A549 (cell line): ENCODE measurements at regions not wholly inside any gene's neighbourhood (a gene's known extent, or its start where the extent isn't known, plus 50 kb on each side); places are given as distances from the start of the nearest gene placed in this dataset.

ENCODE experiments used
- ATAC-seq, 2 experiments: fragments of 200-7000 bp in 1 of 2; fragments of >200 bp in 1 of 2; cut with Nextera tagmentation in 1 of 2; cut with Tn5 transposase in 1 of 2; 3 replicates each; pipeline versions ENCODE4 v1.8.0 to v1.9.1; 2018 to 2020; ENCODE audit warnings: mild to moderate bottlenecking in 1 of 2, moderate library complexity in 1 of 2
- CTCF ChIA-PET: fragments of 300-600 bp; sonication (Branson Sonifier 250); formaldehyde crosslinking; extraction: SDS; loops from one replicate; lab custom pipeline; 2021; ENCODE audit warnings: antibody characterized with exemption, inconsistent platforms; lab: Yijun Ruan, JAX
- POLR2A ChIA-PET: fragments of 350-600 bp; formaldehyde crosslinking; extraction: SDS; loops from one replicate; lab custom pipeline; 2021; ENCODE audit warnings: antibody characterized with exemption, inconsistent platforms; lab: Yijun Ruan, JAX
- DNase-seq, 2 experiments: peaks; one replicate each; pipeline versions ENCODE4 v3.0.0 to v3.0.0-alpha.2; 2011 to 2016; ENCODE audit warnings: low read depth in 1 of 2, low spot score in 1 of 2
- FAIRE-seq: peaks from 2 replicates; lab custom pipeline; 2011; peaks lifted over from hg19 to GRCh38; lab: Jason Lieb, UNC
- H3K27ac ChIP-seq, 2 experiments: fragments of >200 bp; sonication (Bioruptor Twin); formaldehyde crosslinking; 3 replicates each; pipeline ENCODE4 v1.5.1; 2016 to 2017
- H3K4me1 ChIP-seq: fragments of >200 bp; sonication (Bioruptor Twin); formaldehyde crosslinking; 3 replicates; pipeline ENCODE4 v1.6.1; 2016
- H3K4me2 ChIP-seq: fragments of >200 bp; sonication (Bioruptor Twin); formaldehyde crosslinking; 3 replicates; pipeline ENCODE4 v1.6.1; 2016
- H3K4me3 ChIP-seq: fragments of >200 bp; sonication (Bioruptor Twin); formaldehyde crosslinking; 3 replicates; pipeline ENCODE4 v1.5.1; 2016
- H3K9me3 ChIP-seq: fragments of >200 bp; sonication (Bioruptor Twin); formaldehyde crosslinking; 3 replicates; pipeline ENCODE4 v1.6.1; 2016
- ATOH8 ChIP-seq: fragments of 250-450 bp; sonication (Bioruptor Pico); IDR thresholded peaks from 2 replicates; pipeline ENCODE4 v1.5.0; 2020; ENCODE audit warnings: low read depth, mild to moderate bottlenecking, moderate library complexity
- BHLHE40 ChIP-seq: IDR thresholded peaks from 2 replicates; pipeline ENCODE4 v1.6.1; 2012; ENCODE audit warnings: low read depth, low read length, inconsistent platforms
- CTCF ChIP-seq: fragments of >200 bp; sonication (Bioruptor Twin); formaldehyde crosslinking; IDR thresholded peaks from 3 replicates; pipeline ENCODE4 v1.5.1; 2016
- ELK1 ChIP-seq: fragments of 150-350 bp; IDR thresholded peaks from 2 replicates; pipeline ENCODE4 v1.6.1; 2014; ENCODE audit warnings: low read depth, mild to moderate bottlenecking, low read length
- EP300 ChIP-seq, 2 experiments: fragments of >200 bp; sonication (Bioruptor Twin); formaldehyde crosslinking; IDR thresholded peaks; 2 replicates in 1 of 2; 3 replicates in 1 of 2; pipeline ENCODE4 v1.6.1; 2016 to 2017
- FOSL2 ChIP-seq, 2 experiments: fragments of 450-650 bp in 1 of 2; fragments of >200 bp in 1 of 2; sonication (Bioruptor Twin) in 1 of 2; formaldehyde crosslinking; IDR thresholded peaks; 2 replicates each; pipeline versions ENCODE4 v1.5.0 to v1.6.1; 2016 to 2020; ENCODE audit warnings: mild to moderate bottlenecking in 1 of 2, moderate library complexity in 1 of 2
- FOXS1 ChIP-seq: fragments of 250-450 bp; sonication (Bioruptor Pico); IDR thresholded peaks from 2 replicates; pipeline ENCODE4 v1.5.0; 2020; ENCODE audit warnings: mild to moderate bottlenecking, moderate library complexity
- HEYL ChIP-seq: fragments of 250-450 bp; sonication (Bioruptor Pico); IDR thresholded peaks from 2 replicates; pipeline ENCODE4 v1.8.0; 2021; ENCODE audit warnings: mild to moderate bottlenecking, moderate library complexity
- HMGXB4 ChIP-seq: fragments of 250-450 bp; sonication (Bioruptor Pico); IDR thresholded peaks from 2 replicates; pipeline ENCODE4 v1.5.0; 2021; ENCODE audit warnings: mild to moderate bottlenecking, moderate library complexity, borderline replicate concordance
- HOXA7 ChIP-seq: fragments of 250-450 bp; sonication (Bioruptor Pico); IDR thresholded peaks from 2 replicates; pipeline ENCODE4 v1.5.0; 2020; ENCODE audit warnings: mild to moderate bottlenecking, moderate library complexity
- JUNB ChIP-seq: fragments of >200 bp; sonication (Bioruptor Twin); formaldehyde crosslinking; IDR thresholded peaks from 2 replicates; pipeline ENCODE4 v1.6.1; 2016
- MYC ChIP-seq: IDR thresholded peaks from 2 replicates; pipeline ENCODE4 v1.6.1; 2012; ENCODE audit warnings: mild to moderate bottlenecking, inconsistent platforms, low read length, improper control_type of control experiment, borderline replicate concordance
- NR3C1 ChIP-seq: fragments of >200 bp; sonication (Bioruptor Twin); formaldehyde crosslinking; IDR thresholded peaks from 3 replicates; pipeline ENCODE4 v1.6.1; 2017
- PHF8 ChIP-seq: fragments of 200-600 bp; sonication (generic); IDR thresholded peaks from 2 replicates; pipeline ENCODE4 v1.6.1; 2016; ENCODE audit warnings: low read depth, mild to moderate bottlenecking, antibody characterized with exemption, moderate library complexity, borderline replicate concordance
- POLR2AphosphoS2 ChIP-seq: conservative IDR thresholded peaks from 2 replicates; pipeline ENCODE4 v1.6.1; 2012; ENCODE audit warnings: low read length, improper control_type of control experiment, inconsistent platforms
- RAD21 ChIP-seq, 2 experiments: fragments of >200 bp in 1 of 2; sonication (Bioruptor Twin) in 1 of 2; formaldehyde crosslinking in 1 of 2; IDR thresholded peaks in 1 of 2; conservative IDR thresholded peaks in 1 of 2; 2 replicates in 1 of 2; 3 replicates in 1 of 2; pipeline ENCODE4 v1.6.1; 2012 to 2018; ENCODE audit warnings: inconsistent platforms in 1 of 2
- RARB ChIP-seq: fragments of 250-450 bp; sonication (Bioruptor Pico); IDR thresholded peaks from 2 replicates; pipeline ENCODE4 v1.8.0; 2021; ENCODE audit warnings: mild to moderate bottlenecking, moderate library complexity
- RCOR1 ChIP-seq: fragments of 150-350 bp; IDR thresholded peaks from 2 replicates; pipeline ENCODE4 v1.6.1; 2014; ENCODE audit warnings: antibody characterized with exemption, low read length, low read depth
- RFX5 ChIP-seq: fragments of 450-650 bp; IDR thresholded peaks from 2 replicates; pipeline ENCODE4 v1.7.1; 2014; ENCODE audit warnings: antibody characterized with exemption, mild to moderate bottlenecking, moderate library complexity
- SMC3 ChIP-seq: fragments of >200 bp; sonication (Bioruptor Twin); formaldehyde crosslinking; IDR thresholded peaks from 3 replicates; pipeline ENCODE4 v1.6.1; 2018; ENCODE audit warnings: inconsistent platforms
- ZSCAN20 ChIP-seq: fragments of 250-450 bp; sonication (Bioruptor Pico); IDR thresholded peaks from 2 replicates; pipeline ENCODE4 v1.8.0; 2022; ENCODE audit warnings: mild to moderate bottlenecking, moderate library complexity
- WGBS: methylation state at CpG from one replicate; pipeline ENCODE4 v1.1.6; 2017; ENCODE audit errors: missing lambda C conversion rate; 5-methylcytosine and 5-hydroxymethylcytosine counted together

GRCh38 chr2:198315791-198316630 lies 511.6 kb downstream of the PLCL1 start:
- ChIA-PET POLR2A (no interaction called here), CTCF (interaction anchor here (0.6 to 5.4 kb wide), 9 partner anchors 10 to 1463 kb away, joined by 3 to 45 read pairs (median 6); no protein-coding TSS in a partner anchor)
- H3K4me1 ChIP-seq, result no peaks in the 10 kb centered on the region
- H3K27ac ChIP-seq, result no peak overlapping the region
- no peak for TF ChIP-seq ZSCAN20 (CRISPR knock-in tag)
- 26% methylated on average over 4 of the region's 4 CpGs for WGBS
- DNase-seq, result no peak
- H3K9me3 ChIP-seq, result no peaks in the 10 kb centered on the region
- no peak for ATAC-seq
- no peak for FAIRE-seq
- H3K4me3 ChIP-seq, result no peak overlapping the region
- no peak overlapping the region for H3K4me2 ChIP-seq

- FAIRE-seq (no peak), ATAC-seq (peak; percentile 81 to 82; a peak in 5 of 6 replicates), DNase-seq (peak in 1 of 2 experiments; percentile 56)
- H3K4me2 ChIP-seq, result no peak overlapping the region
- H3K9me3 ChIP-seq, result no peaks in the 10 kb centered on the region
- ChIA-PET CTCF (interaction anchor here (0.5 to 5.4 kb wide), 25 partner anchors 9 to 1626 kb away, joined by 3 to 45 read pairs (median 4); no protein-coding TSS in a partner anchor), POLR2A (no interaction called here)
- H3K4me1 ChIP-seq, result no peaks in the 10 kb centered on the region
- under 1% methylated on average over 8 of the region's 8 CpGs for WGBS
- no peak overlapping the region for H3K27ac ChIP-seq
- no peak for TF ChIP-seq FOXS1 (CRISPR knock-in tag)
- peak; percentile 74 to 81 for TF ChIP-seq RAD21 (conservative IDR thresholded peaks at IDR 0.05 in 1 of 2, IDR thresholded peaks at IDR 0.05 in 1 of 2)
- no peak for TF ChIP-seq HMGXB4
- peak; percentile 64 for TF ChIP-seq SMC3
- peak; percentile 84 for TF ChIP-seq CTCF
- TF ChIP-seq RCOR1, result no peak
- TF ChIP-seq HEYL (CRISPR knock-in tag), result no peak
- TF ChIP-seq ELK1, result no peak
- H3K4me3 ChIP-seq, result no peak overlapping the region
Observed at GRCh38 chr2:198314559-198315153, 510.3 kb downstream of the PLCL1 start.

GRCh38 chr2:198312596-198313483 lies 508.4 kb downstream of the PLCL1 start:
- ChIA-PET CTCF (interaction anchor here (0.8 to 5.4 kb wide), 10 partner anchors 13 to 1628 kb away, joined by 3 to 45 read pairs (median 9); no protein-coding TSS in a partner anchor), POLR2A (no interaction called here)
- Histone ChIP-seq H3K4me2 (no peak overlapping the region), H3K9me3 (no peaks in the 10 kb centered on the region), H3K4me1 (no peaks in the 10 kb centered on the region), H3K27ac (no peak overlapping the region), H3K4me3 (no peak overlapping the region)
- FAIRE-seq (no peak), DNase-seq (no peak), ATAC-seq (no peak)
- WGBS, result 35% methylated on average over 11 of the region's 11 CpGs
- TF ChIP-seq NR3C1, result no peak
- no peak for TF ChIP-seq ATOH8 (CRISPR knock-in tag)
- no peak for TF ChIP-seq ELK1
- no peak for TF ChIP-seq MYC
- TF ChIP-seq HOXA7 (CRISPR knock-in tag), result no peak
- TF ChIP-seq RARB (CRISPR knock-in tag), result no peak
- TF ChIP-seq RFX5, result no peak
- TF ChIP-seq JUNB, result no peak
- no peak for TF ChIP-seq FOSL2 (IDR thresholded peaks at IDR 0.05)
- no peak for TF ChIP-seq FOSL2 (CRISPR knock-in tag; IDR thresholded peaks at IDR 0.05)
- TF ChIP-seq BHLHE40, result no peak
- no peak for TF ChIP-seq FOXS1 (CRISPR knock-in tag)
- no peak for TF ChIP-seq EP300 (IDR thresholded peaks at IDR 0.05)
- TF ChIP-seq PHF8, result no peak
- no peak for TF ChIP-seq SMC3
- TF ChIP-seq POLR2AphosphoS2, result no peak
